Testis (tissue), 2 donors: ENCODE measurements at regions not wholly inside any gene's neighbourhood (a gene's known extent, or its start where the extent isn't known, plus 50 kb on each side); places are given as distances from the start of the nearest gene placed in this dataset.

Experiments used
- DNase-seq: peaks from one replicate; pipeline ENCODE4 v3.0.0-alpha.2; 2019
- H3K27ac ChIP-seq, 2 donors: fragments of 200-600 bp; sonication (generic); one replicate each; pipeline ENCODE4 v1.5.1; 2019
- H3K27me3 ChIP-seq: fragments of 200-600 bp; sonication (generic); one replicate; pipeline ENCODE4 v1.5.1; 2019
- H3K36me3 ChIP-seq: fragments of 200-600 bp; sonication (generic); one replicate; pipeline ENCODE4 v1.5.1; 2017; ENCODE audit warnings: low read depth; ENCODE audit errors: missing control alignments
- H3K4me1 ChIP-seq: fragments of 200-600 bp; sonication (generic); one replicate; pipeline ENCODE4 v1.5.1; 2019
- H3K4me3 ChIP-seq, 2 donors: fragments of 200-600 bp; sonication (generic); one replicate each; pipeline ENCODE4 v1.5.1; 2017 to 2019
- H3K9me3 ChIP-seq: fragments of 200-600 bp; sonication (generic); one replicate; pipeline ENCODE4 v1.5.1; 2017
- POLR2A ChIP-seq: fragments of 450-650 bp; IDR thresholded peaks from one replicate; pipeline ENCODE4 v1.6.1; 2017; ENCODE audit warnings: antibody characterized with exemption, mild to moderate bottlenecking, moderate library complexity
- WGBS, 2 donors: methylation state at CpG; one replicate each; pipeline ENCODE4 v1.1.5; 2018; 5-methylcytosine and 5-hydroxymethylcytosine counted together
- intact Hi-C: fragments of 100-400 bp; cut with DNase I; formaldehyde crosslinking; loops from one replicate; pipeline ENCODE4 v1.15.1; 2023; ENCODE audit warnings: low total_unique reads
- TF ChIP-seq, protein P1 (sequence below), 3 experiments: fragments of 450-650 bp in 2 of 3; fragments of 200-600 bp in 1 of 3; sonication (generic) in 1 of 3; IDR thresholded peaks; one replicate each; pipeline ENCODE4 v1.5.1; 2016 to 2019; ENCODE audit warnings: antibody characterized with exemption in 3 of 3, mild to moderate bottlenecking in 2 of 3, moderate library complexity in 1 of 3

DNA sequence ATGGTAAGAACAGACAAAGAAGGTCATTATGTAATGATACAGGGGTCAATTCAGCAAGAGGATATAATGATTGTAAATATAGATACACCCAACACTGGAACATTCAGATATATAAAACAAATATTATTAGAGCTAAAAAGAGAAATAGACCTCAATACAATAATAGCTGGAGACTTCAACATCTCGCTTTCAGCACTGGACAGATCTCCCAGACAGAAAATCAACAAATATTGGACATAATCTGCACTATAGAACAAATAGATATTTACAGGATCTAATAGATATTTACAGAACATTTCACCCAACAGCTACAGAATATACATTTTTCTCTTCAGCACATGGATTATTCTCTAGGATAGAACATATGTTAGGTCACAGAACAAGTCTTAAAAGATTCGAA is 190.6 kb upstream of the RFX3 start:
- 77 to 82% methylated on average over 2 of the region's 2 CpGs for WGBS, 2 donors
- Histone ChIP-seq H3K27ac (no peak overlapping the region), H3K27me3 (no peaks in the 10 kb centered on the region), H3K4me1 (no peaks in the 10 kb centered on the region), H3K4me3 (no peak overlapping the region), H3K36me3 (no peaks in the 10 kb centered on the region), H3K9me3 (no peaks in the 10 kb centered on the region)
- no peak for TF ChIP-seq POLR2A
- TF ChIP-seq, protein P1, sequence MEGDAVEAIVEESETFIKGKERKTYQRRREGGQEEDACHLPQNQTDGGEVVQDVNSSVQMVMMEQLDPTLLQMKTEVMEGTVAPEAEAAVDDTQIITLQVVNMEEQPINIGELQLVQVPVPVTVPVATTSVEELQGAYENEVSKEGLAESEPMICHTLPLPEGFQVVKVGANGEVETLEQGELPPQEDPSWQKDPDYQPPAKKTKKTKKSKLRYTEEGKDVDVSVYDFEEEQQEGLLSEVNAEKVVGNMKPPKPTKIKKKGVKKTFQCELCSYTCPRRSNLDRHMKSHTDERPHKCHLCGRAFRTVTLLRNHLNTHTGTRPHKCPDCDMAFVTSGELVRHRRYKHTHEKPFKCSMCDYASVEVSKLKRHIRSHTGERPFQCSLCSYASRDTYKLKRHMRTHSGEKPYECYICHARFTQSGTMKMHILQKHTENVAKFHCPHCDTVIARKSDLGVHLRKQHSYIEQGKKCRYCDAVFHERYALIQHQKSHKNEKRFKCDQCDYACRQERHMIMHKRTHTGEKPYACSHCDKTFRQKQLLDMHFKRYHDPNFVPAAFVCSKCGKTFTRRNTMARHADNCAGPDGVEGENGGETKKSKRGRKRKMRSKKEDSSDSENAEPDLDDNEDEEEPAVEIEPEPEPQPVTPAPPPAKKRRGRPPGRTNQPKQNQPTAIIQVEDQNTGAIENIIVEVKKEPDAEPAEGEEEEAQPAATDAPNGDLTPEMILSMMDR (IDR thresholded peaks at IDR 0.05): no peak
- no peak for DNase-seq
- intact Hi-C loops: no loop called here

DNA sequence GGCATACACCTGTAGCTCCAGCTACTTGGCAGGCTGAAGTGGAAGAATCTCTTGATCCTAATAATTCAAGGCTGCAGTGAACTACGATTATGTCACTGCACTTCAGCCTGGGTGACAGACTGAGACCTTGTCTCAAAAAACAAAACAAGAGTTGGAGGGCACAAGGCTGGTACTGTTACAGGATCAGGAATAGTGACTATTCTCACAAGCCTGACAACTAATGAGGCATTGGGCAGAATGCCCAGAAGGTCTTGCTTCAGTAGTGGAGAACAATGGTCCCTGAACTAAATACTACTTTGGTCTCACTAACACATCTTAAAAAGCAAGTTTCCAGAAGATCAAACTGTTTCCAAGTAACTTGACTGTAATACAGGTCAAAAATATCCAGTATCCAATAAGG is 182.9 kb upstream of the RFX3 start:
- no peaks in the 10 kb centered on the region for H3K36me3 ChIP-seq
- H3K4me1 ChIP-seq: no peaks in the 10 kb centered on the region
- H3K27me3 ChIP-seq: no peaks in the 10 kb centered on the region
- intact Hi-C loops: no loop called here
- no peaks in the 10 kb centered on the region for H3K9me3 ChIP-seq
- 54 to 71% methylated on average over 1 of the region's 1 CpG for WGBS, 2 donors
- TF ChIP-seq POLR2A: no peak
- TF ChIP-seq, protein P1 (IDR thresholded peaks at IDR 0.05): no peak
- H3K27ac ChIP-seq: no peak overlapping the region
- no peak overlapping the region for H3K4me3 ChIP-seq
- DNase-seq: peak; percentile 16

DNA sequence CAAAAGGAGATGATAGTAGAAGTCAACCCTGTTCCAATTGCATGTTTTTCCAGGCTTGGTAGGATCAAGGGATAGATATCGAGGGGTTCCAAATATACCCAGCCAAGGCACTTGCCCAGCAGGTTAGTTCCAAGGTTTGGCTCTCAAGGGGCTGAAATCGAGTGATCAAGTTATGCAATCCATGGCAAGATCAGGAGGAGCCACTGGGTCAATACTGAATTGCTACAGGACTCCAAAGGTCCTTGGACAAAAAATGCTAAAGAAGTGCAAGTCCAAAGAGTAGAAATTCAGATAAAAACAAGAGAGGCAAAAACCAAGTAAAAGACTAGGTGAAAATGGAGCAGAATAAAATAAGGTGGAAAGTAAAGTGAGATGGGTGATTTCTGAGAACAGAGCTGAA is 179.1 kb upstream of the RFX3 start:
- Histone ChIP-seq H3K4me3 (no peak overlapping the region), H3K27me3 (no peaks in the 10 kb centered on the region), H3K27ac (no peak overlapping the region), H3K4me1 (no peaks in the 10 kb centered on the region), H3K9me3 (no peaks in the 10 kb centered on the region), H3K36me3 (no peaks in the 10 kb centered on the region)
- TF ChIP-seq, protein P1 (IDR thresholded peaks at IDR 0.05): no peak
- no peak for TF ChIP-seq POLR2A
- 93 to 96% methylated on average over 2 of the region's 2 CpGs for WGBS, 2 donors
- no peak for DNase-seq
- intact Hi-C loops: no loop called here

DNA sequence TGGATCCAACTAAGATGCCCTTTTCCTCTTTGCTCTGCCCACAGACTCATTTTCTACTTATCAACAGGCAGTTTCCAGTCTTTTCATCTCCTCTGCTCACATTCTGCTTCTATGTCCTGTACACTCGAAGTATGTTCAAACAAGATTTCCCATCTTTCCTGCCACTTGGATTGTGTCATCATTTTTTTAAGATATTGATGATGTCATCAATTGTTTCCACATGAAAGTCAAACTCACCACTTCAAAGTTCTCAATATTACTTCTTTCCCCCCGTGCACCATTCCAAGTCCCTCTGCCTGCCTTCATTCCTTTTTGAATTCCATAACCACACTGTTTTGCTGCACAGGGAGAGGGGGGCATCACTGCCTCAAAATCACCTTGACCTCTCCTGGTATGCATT is 175.0 kb upstream of the RFX3 start:
- Histone ChIP-seq H3K36me3 (no peaks in the 10 kb centered on the region), H3K4me3 (no peak overlapping the region), H3K27me3 (no peaks in the 10 kb centered on the region), H3K27ac (no peak overlapping the region), H3K4me1 (no peaks in the 10 kb centered on the region), H3K9me3 (no peaks in the 10 kb centered on the region)
- intact Hi-C loops: no loop called here
- TF ChIP-seq POLR2A: no peak
- TF ChIP-seq, protein P1 (IDR thresholded peaks at IDR 0.05): no peak
- DNase-seq: no peak
- 58 to 78% methylated on average over 2 of the region's 2 CpGs for WGBS, 2 donors

DNA sequence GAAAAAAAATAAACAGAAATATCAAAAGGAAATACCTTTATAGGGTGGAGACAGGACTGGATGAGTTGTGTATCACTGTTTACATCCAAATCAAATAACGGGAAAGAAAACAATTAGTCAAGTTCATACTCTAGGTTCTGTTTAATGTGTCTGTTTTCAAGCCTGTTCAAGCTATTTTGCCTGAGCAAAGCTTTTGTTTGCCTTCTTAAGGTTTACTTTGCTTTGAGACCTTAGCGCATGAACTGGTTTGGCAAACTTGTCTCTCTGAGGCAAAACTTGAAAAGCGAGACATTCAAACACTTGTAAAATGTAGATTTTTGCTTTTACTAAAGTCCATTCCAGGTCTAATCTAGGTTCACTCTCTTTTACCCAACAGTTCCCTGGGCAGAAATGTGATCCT is 174.1 kb upstream of the RFX3 start:
- H3K27me3 ChIP-seq: no peaks in the 10 kb centered on the region
- no peaks in the 10 kb centered on the region for H3K36me3 ChIP-seq
- intact Hi-C loops: no loop called here
- H3K4me3 ChIP-seq: no peak overlapping the region
- DNase-seq: no peak
- 88 to 92% methylated on average over 3 of the region's 3 CpGs for WGBS, 2 donors
- no peaks in the 10 kb centered on the region for H3K4me1 ChIP-seq
- no peak for TF ChIP-seq POLR2A
- TF ChIP-seq, protein P1 (IDR thresholded peaks at IDR 0.05): no peak
- H3K27ac ChIP-seq: no peak overlapping the region
- H3K9me3 ChIP-seq: no peaks in the 10 kb centered on the region
